Astrocyte (in vitro differentiated cells and primary cell): ENCODE measurements at regions not wholly inside any gene's neighbourhood (a gene's known extent, or its start where the extent isn't known, plus 50 kb on each side); places are given as distances from the start of the nearest gene placed in this dataset.

ENCODE experiments used
- DNase-seq: peaks from one replicate; pipeline ENCODE4 v3.0.0-alpha.2; 2010; ENCODE audit warnings: low read depth
- FAIRE-seq: peaks from 2 replicates; lab custom pipeline; 2011; peaks lifted over from hg19 to GRCh38; lab: Jason Lieb, UNC
- H2AFZ ChIP-seq: 2 replicates; pipeline ENCODE4 v1.6.0; 2012; ENCODE audit warnings: low read depth, low read length, inconsistent platforms
- H3K27ac ChIP-seq: 2 replicates; pipeline ENCODE4 v1.5.1; 2011; ENCODE audit warnings: low read depth, low read length, inconsistent platforms
- H3K27me3 ChIP-seq: 2 replicates; pipeline ENCODE4 v1.6.0; 2011; ENCODE audit warnings: low read length, inconsistent platforms; ENCODE audit not compliant: insufficient read depth
- H3K36me3 ChIP-seq: 2 replicates; pipeline ENCODE4 v1.5.1; 2011; ENCODE audit warnings: low read length, inconsistent platforms; ENCODE audit not compliant: insufficient read depth
- H3K4me1 ChIP-seq: 2 replicates; pipeline ENCODE4 v1.5.1; 2011; ENCODE audit warnings: low read length, inconsistent platforms; ENCODE audit not compliant: insufficient read depth
- H3K4me2 ChIP-seq: 2 replicates; pipeline ENCODE4 v1.6.0; 2012; ENCODE audit warnings: low read length, inconsistent platforms
- H3K4me3 ChIP-seq: 2 replicates; pipeline ENCODE4 v1.5.1; 2011; ENCODE audit warnings: low read depth, mild to moderate bottlenecking, low read length, inconsistent platforms; ENCODE audit not compliant: insufficient read depth
- H3K79me2 ChIP-seq: 2 replicates; pipeline ENCODE4 v1.6.0; 2012; ENCODE audit warnings: mild to moderate bottlenecking, low read length, inconsistent platforms; ENCODE audit not compliant: insufficient read depth
- H3K9ac ChIP-seq: 2 replicates; pipeline ENCODE4 v1.6.0; 2012; ENCODE audit warnings: mild to moderate bottlenecking, low read length, inconsistent platforms
- H3K9me3 ChIP-seq: 2 replicates; pipeline ENCODE4 v1.5.1; 2012; ENCODE audit warnings: low read depth, mild to moderate bottlenecking, low read length, inconsistent platforms; ENCODE audit not compliant: insufficient read depth
- H4K20me1 ChIP-seq: 2 replicates; pipeline ENCODE4 v1.6.0; 2012; ENCODE audit warnings: low read length, inconsistent platforms; ENCODE audit not compliant: insufficient read depth
- H3K27ac Mint-ChIP-seq: one replicate; pipeline ENCODE4 v1.8.0; 2021; ENCODE audit warnings: mild to moderate bottlenecking, mixed read lengths; ENCODE audit not compliant: unreplicated experiment
- H3K27me3 Mint-ChIP-seq: one replicate; pipeline ENCODE4 v1.8.0; 2021; ENCODE audit warnings: low read depth, mixed read lengths; ENCODE audit not compliant: unreplicated experiment
- H3K36me3 Mint-ChIP-seq: one replicate; pipeline ENCODE4 v1.8.0; 2021; ENCODE audit warnings: low read depth, mixed read lengths; ENCODE audit not compliant: unreplicated experiment
- H3K4me1 Mint-ChIP-seq: one replicate; pipeline ENCODE4 v1.8.0; 2021; ENCODE audit warnings: low read depth, mixed read lengths; ENCODE audit not compliant: unreplicated experiment
- H3K4me3 Mint-ChIP-seq: one replicate; pipeline ENCODE4 v1.8.0; 2021; ENCODE audit warnings: mild to moderate bottlenecking, moderate library complexity, mixed read lengths; ENCODE audit not compliant: unreplicated experiment
- H3K9me3 Mint-ChIP-seq: one replicate; pipeline ENCODE4 v1.8.0; 2021; ENCODE audit warnings: mild to moderate bottlenecking, mixed read lengths; ENCODE audit not compliant: unreplicated experiment
- EZH2 ChIP-seq: IDR thresholded peaks from 2 replicates; pipeline ENCODE4 v1.6.1; 2012; ENCODE audit warnings: mild to moderate bottlenecking, low read length, inconsistent platforms; ENCODE audit not compliant: insufficient read depth
- TF ChIP-seq, protein P1 (sequence below): IDR thresholded peaks from 2 replicates; pipeline ENCODE4 v1.5.1; 2011; ENCODE audit warnings: low read depth, mild to moderate bottlenecking, inconsistent platforms, low read length, moderate library complexity; ENCODE audit not compliant: insufficient read depth

DNA sequence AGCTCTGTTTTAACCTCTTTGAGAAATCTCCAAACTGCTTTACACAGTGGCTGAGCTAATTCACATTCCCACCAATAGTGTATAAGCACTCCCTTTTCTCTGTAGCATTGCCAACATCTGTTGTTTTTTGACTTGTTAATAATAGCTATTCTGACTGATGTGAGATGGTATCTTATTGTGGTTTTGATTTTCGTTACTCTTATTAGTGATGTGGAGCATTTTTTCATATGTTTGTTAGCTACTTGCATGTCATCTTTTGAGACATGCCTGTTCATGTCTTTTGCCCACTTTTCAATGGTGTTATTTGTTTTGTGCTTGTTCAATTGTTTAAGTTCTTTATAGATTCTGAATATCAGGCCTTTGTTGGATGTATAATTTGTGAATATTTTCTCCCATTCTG is 225.2 kb upstream of the TRPC7 start:
- no peak for DNase-seq
- Mint-ChIP-seq H3K27ac (no peak overlapping the region), H3K4me1 (no peaks in the 10 kb centered on the region), H3K36me3 (no peaks in the 10 kb centered on the region), H3K27me3 (no peaks in the 10 kb centered on the region), H3K9me3 (no peaks in the 10 kb centered on the region), H3K4me3 (no peak overlapping the region)
- Histone ChIP-seq H3K9me3 (no peaks in the 10 kb centered on the region), H3K27me3 (no peaks in the 10 kb centered on the region), H3K4me2 (no peak overlapping the region), H2AFZ (no peak overlapping the region), H3K9ac (no peak overlapping the region), H3K79me2 (no peaks in the 10 kb centered on the region), H3K4me1 (no peaks in the 10 kb centered on the region), H3K27ac (no peak overlapping the region), H3K4me3 (no peak overlapping the region), H3K36me3 (no peaks in the 10 kb centered on the region), H4K20me1 (no peaks in the 10 kb centered on the region)
- no peak for TF ChIP-seq EZH2
- TF ChIP-seq, protein P1, sequence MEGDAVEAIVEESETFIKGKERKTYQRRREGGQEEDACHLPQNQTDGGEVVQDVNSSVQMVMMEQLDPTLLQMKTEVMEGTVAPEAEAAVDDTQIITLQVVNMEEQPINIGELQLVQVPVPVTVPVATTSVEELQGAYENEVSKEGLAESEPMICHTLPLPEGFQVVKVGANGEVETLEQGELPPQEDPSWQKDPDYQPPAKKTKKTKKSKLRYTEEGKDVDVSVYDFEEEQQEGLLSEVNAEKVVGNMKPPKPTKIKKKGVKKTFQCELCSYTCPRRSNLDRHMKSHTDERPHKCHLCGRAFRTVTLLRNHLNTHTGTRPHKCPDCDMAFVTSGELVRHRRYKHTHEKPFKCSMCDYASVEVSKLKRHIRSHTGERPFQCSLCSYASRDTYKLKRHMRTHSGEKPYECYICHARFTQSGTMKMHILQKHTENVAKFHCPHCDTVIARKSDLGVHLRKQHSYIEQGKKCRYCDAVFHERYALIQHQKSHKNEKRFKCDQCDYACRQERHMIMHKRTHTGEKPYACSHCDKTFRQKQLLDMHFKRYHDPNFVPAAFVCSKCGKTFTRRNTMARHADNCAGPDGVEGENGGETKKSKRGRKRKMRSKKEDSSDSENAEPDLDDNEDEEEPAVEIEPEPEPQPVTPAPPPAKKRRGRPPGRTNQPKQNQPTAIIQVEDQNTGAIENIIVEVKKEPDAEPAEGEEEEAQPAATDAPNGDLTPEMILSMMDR: no peak
- FAIRE-seq: no peak

DNA sequence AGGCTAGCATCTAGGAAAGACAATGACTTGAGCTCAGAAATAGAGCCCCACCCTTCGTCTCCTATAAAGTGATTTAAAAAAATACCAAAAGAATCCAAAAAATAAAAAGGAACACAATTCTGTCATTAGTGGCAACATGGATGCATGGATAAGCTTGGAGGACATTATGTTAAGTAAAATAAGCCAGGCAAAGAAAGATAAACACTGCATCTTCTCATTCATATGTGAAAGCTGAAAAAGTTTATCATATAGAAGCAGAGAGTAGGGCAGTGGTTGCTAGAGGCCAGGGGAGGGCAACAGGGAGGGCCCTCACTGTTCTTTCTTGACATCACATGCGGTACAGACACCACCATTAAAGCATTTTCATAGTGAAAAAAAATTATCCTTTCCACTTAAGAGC is 220.9 kb upstream of the TRPC7 start:
- FAIRE-seq: no peak
- Histone ChIP-seq H3K9ac (no peak overlapping the region), H3K4me3 (no peak overlapping the region), H3K79me2 (no peaks in the 10 kb centered on the region), H3K9me3 (no peaks in the 10 kb centered on the region), H3K27me3 (no peaks in the 10 kb centered on the region), H3K27ac (no peak overlapping the region), H3K4me2 (no peak overlapping the region), H2AFZ (no peak overlapping the region), H3K4me1 (no peaks in the 10 kb centered on the region), H3K36me3 (no peaks in the 10 kb centered on the region), H4K20me1 (no peaks in the 10 kb centered on the region)
- H3K4me3 Mint-ChIP-seq: no peak overlapping the region
- H3K27me3 Mint-ChIP-seq: no peaks in the 10 kb centered on the region
- H3K9me3 Mint-ChIP-seq: no peaks in the 10 kb centered on the region
- H3K36me3 Mint-ChIP-seq: no peaks in the 10 kb centered on the region
- no peak for DNase-seq
- H3K4me1 Mint-ChIP-seq: no peaks in the 10 kb centered on the region
- TF ChIP-seq EZH2: no peak
- TF ChIP-seq, protein P1: no peak
- H3K27ac Mint-ChIP-seq: no peak overlapping the region

DNA sequence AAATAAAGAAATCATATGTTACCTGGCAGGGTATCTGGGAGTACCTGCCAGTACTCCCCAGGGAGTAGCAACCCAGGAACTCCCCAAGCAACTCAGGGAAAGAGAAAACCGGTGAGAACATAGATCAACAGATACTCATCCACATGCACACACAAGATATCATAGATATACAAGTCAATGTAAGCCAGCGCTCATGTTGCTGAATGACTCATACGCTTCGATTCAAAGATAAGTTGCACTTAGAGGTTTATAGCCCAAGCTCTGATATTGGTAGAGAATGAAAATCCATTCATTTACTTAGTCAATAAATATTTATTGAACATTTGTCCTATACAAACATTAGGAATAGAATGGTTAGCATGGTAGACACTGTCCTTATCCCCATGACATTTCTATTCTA is 219.1 kb upstream of the TRPC7 start:
- no peaks in the 10 kb centered on the region for H4K20me1 ChIP-seq
- FAIRE-seq (no peak), DNase-seq (no peak)
- TF ChIP-seq, protein P1: no peak
- no peak for TF ChIP-seq EZH2
- H3K4me3 ChIP-seq: no peak overlapping the region
- no peak overlapping the region for H3K27ac ChIP-seq
- Mint-ChIP-seq H3K27me3 (no peaks in the 10 kb centered on the region), H3K27ac (no peak overlapping the region), H3K4me3 (no peak overlapping the region), H3K36me3 (no peaks in the 10 kb centered on the region), H3K9me3 (no peaks in the 10 kb centered on the region), H3K4me1 (no peaks in the 10 kb centered on the region)
- H3K36me3 ChIP-seq: no peaks in the 10 kb centered on the region
- H3K79me2 ChIP-seq: no peaks in the 10 kb centered on the region
- H3K4me1 ChIP-seq: no peaks in the 10 kb centered on the region
- H3K4me2 ChIP-seq: no peak overlapping the region
- no peak overlapping the region for H2AFZ ChIP-seq
- H3K9me3 ChIP-seq: no peaks in the 10 kb centered on the region
- no peak overlapping the region for H3K9ac ChIP-seq
- H3K27me3 ChIP-seq: no peaks in the 10 kb centered on the region
